Gastrocnemius medialis (tissue), 4 donors: ENCODE measurements at regions not wholly inside any gene's neighbourhood (a gene's known extent, or its start where the extent isn't known, plus 50 kb on each side); places are given as distances from the start of the nearest gene placed in this dataset.

Source experiments
- POLR2A ChIP-seq, 2 donors: fragments of 450-650 bp; IDR thresholded peaks; one replicate each; pipeline ENCODE4 v1.6.1; 2017; ENCODE audit warnings: antibody characterized with exemption in 2 of 2, mild to moderate bottlenecking in 2 of 2, moderate library complexity in 2 of 2
- TF ChIP-seq, protein P1 (sequence below), 5 experiments: fragments of 450-650 bp in 3 of 5; fragments of 200-600 bp in 2 of 5; sonication (generic) in 2 of 5; IDR thresholded peaks in 4 of 5; conservative IDR thresholded peaks in 1 of 5; 1 replicate in 4 of 5; 2 replicates in 1 of 5; pipeline ENCODE4 v1.5.1; 2016 to 2019; ENCODE audit warnings: antibody characterized with exemption in 5 of 5, mild to moderate bottlenecking in 3 of 5, moderate library complexity in 3 of 5

DNA sequence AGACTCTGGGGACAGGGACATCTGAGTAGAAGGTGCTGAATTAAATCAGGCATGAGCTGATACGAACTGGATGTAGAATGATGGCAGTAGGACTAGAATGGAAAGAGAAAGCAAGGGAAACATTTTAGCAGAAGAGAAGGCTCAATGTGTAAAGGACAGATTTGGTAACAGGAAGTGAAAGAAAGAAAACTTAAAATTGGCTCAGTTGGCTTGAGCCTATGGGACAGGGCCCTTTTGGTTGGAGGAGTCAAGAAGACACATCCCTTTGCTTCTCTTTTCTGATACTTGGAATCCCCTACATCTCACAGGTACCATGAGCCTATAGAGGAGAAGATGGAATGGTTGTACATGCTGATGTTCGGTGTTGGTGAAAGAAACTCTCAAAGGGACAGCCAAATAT lies 300.6 kb upstream of the PLXNA2 start:
- TF ChIP-seq, protein P1, sequence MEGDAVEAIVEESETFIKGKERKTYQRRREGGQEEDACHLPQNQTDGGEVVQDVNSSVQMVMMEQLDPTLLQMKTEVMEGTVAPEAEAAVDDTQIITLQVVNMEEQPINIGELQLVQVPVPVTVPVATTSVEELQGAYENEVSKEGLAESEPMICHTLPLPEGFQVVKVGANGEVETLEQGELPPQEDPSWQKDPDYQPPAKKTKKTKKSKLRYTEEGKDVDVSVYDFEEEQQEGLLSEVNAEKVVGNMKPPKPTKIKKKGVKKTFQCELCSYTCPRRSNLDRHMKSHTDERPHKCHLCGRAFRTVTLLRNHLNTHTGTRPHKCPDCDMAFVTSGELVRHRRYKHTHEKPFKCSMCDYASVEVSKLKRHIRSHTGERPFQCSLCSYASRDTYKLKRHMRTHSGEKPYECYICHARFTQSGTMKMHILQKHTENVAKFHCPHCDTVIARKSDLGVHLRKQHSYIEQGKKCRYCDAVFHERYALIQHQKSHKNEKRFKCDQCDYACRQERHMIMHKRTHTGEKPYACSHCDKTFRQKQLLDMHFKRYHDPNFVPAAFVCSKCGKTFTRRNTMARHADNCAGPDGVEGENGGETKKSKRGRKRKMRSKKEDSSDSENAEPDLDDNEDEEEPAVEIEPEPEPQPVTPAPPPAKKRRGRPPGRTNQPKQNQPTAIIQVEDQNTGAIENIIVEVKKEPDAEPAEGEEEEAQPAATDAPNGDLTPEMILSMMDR (IDR thresholded peaks at IDR 0.05 in 4 of 5, conservative IDR thresholded peaks at IDR 0.05 in 1 of 5) = no peak
- TF ChIP-seq POLR2A (IDR thresholded peaks at IDR 0.05) = no peak
